ENCODE measurements at regions not wholly inside any gene's neighbourhood (a gene's known extent, or its start where the extent isn't known, plus 50 kb on each side); places are given as distances from the start of the nearest gene placed in this dataset.

GRCh38 chr15:99921101-99921500 lies 187.9 kb upstream of the LYSMD4 start:
- intact Hi-C loops (cut with DNase I), result no loop called here

GRCh38 chr15:99918072-99918471 lies 184.8 kb upstream of the LYSMD4 start:
- DNase-seq (ENCODE audit: low spot score), result no peak
- intact Hi-C loops (cut with DNase I), result no loop called here

More at GRCh38 chr15:99921101-99921500, 187.9 kb upstream of the LYSMD4 start:
- DNase-seq (ENCODE audit: low spot score), result no peak

- DNase-seq (ENCODE audit: low spot score), result no peak
- intact Hi-C loops (cut with DNase I), result no loop called here
These were observed 184.0 kb upstream of the LYSMD4 start for GRCh38 chr15:99917252-99917651.

GRCh38 chr15:99916668-99917223 lies 183.5 kb upstream of the LYSMD4 start:
- intact Hi-C loops (cut with DNase I), result no loop called here
- DNase-seq (ENCODE audit: low spot score), result no peak

- intact Hi-C loops (cut with DNase I), result no loop called here
- DNase-seq (ENCODE audit: low spot score), result no peak
These were observed 181.5 kb upstream of the LYSMD4 start for GRCh38 chr15:99914723-99915122.

GRCh38 chr15:99911816-99912215 lies 178.6 kb upstream of the LYSMD4 start:
- intact Hi-C loops (cut with DNase I), result no loop called here
- no peak for DNase-seq (ENCODE audit: low spot score)

GRCh38 chr15:99909592-99910295 lies 176.5 kb upstream of the LYSMD4 start:
- DNase-seq (ENCODE audit: low spot score), result no peak
- intact Hi-C loops (cut with DNase I), result no loop called here

- no peak for DNase-seq (ENCODE audit: low spot score)
- intact Hi-C loops (cut with DNase I), result no loop called here
These were observed 174.5 kb upstream of the LYSMD4 start for GRCh38 chr15:99907698-99908097.

GRCh38 chr15:99906793-99907192 lies 173.6 kb upstream of the LYSMD4 start:
- intact Hi-C loops (cut with DNase I), result no loop called here
- no peak for DNase-seq (ENCODE audit: low spot score)

- no peak for DNase-seq (ENCODE audit: low spot score)
- intact Hi-C loops (cut with DNase I), result no loop called here
These were observed 173.1 kb upstream of the LYSMD4 start for GRCh38 chr15:99906311-99906710.

- DNase-seq (ENCODE audit: low spot score), result no peak
- intact Hi-C loops (cut with DNase I), result loop anchor here in 1 of 2 donors (5.0 kb wide), 1 partner anchor 1625 kb away; no protein-coding TSS in a partner anchor
These were observed 169.2 kb upstream of the LYSMD4 start for GRCh38 chr15:99902248-99902928.

- intact Hi-C loops (cut with DNase I), result no loop called here
- no peak for DNase-seq (ENCODE audit: low spot score)
These were observed 162.7 kb upstream of the LYSMD4 start for GRCh38 chr15:99895956-99896311.

- no peak for DNase-seq (ENCODE audit: low spot score)
These were observed 162.1 kb upstream of the LYSMD4 start for GRCh38 chr15:99895189-99895955.

GRCh38 chr15:99878835-99879234 lies 145.6 kb upstream of the LYSMD4 start:
- DNase-seq (ENCODE audit: low spot score), result no peak
- intact Hi-C loops (cut with DNase I), result no loop called here

More at GRCh38 chr15:99895189-99895955, 162.1 kb upstream of the LYSMD4 start:
- intact Hi-C loops (cut with DNase I), result no loop called here

GRCh38 chr15:99873451-99873850 lies 140.2 kb upstream of the LYSMD4 start:
- intact Hi-C loops (cut with DNase I), result no loop called here
- DNase-seq (ENCODE audit: low spot score), result no peak

- no peak for DNase-seq (ENCODE audit: low spot score)
- intact Hi-C loops (cut with DNase I), result no loop called here
These were observed 130.4 kb upstream of the LYSMD4 start for GRCh38 chr15:99863550-99864198.

- no peak for DNase-seq (ENCODE audit: low spot score)
- intact Hi-C loops (cut with DNase I), result no loop called here
These were observed 124.6 kb upstream of the LYSMD4 start for GRCh38 chr15:99857836-99858235.

GRCh38 chr15:99850517-99850916 lies 117.3 kb upstream of the LYSMD4 start:
- intact Hi-C loops (cut with DNase I), result no loop called here
- no peak for DNase-seq (ENCODE audit: low spot score)

GRCh38 chr15:99845009-99845408 lies 111.8 kb upstream of the LYSMD4 start:
- intact Hi-C loops (cut with DNase I), result no loop called here
- no peak for DNase-seq (ENCODE audit: low spot score)

- no peak for DNase-seq (ENCODE audit: low spot score)
- intact Hi-C loops (cut with DNase I), result no loop called here
These were observed 110.9 kb upstream of the LYSMD4 start for GRCh38 chr15:99844150-99844549.
